ENCODE measurements at regions not wholly inside any gene's neighbourhood (a gene's known extent, or its start where the extent isn't known, plus 50 kb on each side); places are given as distances from the start of the nearest gene placed in this dataset.
"Not testable (repeated sequence)": the region's sequence is repeated elsewhere in the genome, so short reads cannot be mapped to it uniquely, and the experiment has no call there.

GRCh38 chr7:149962685-149963319 lies 89.0 kb downstream of the ATP6V0E2 start:
- not testable (repeated sequence) for H3K9ac ChIP-seq (ENCODE audit: low read depth in 1 of 3, low read length in 3 of 3); H3K4me1 ChIP-seq (ENCODE audit: control insufficient read depth in 3 of 3, insufficient read depth in 3 of 3, low read length in 3 of 3); H3K27ac ChIP-seq (ENCODE audit: low read depth, low read length); H3K36me3 ChIP-seq (ENCODE audit: control insufficient read depth in 3 of 3, insufficient read depth in 3 of 3, low read length in 3 of 3); H3K4me3 ChIP-seq (ENCODE audit: low read length in 3 of 3); H3K27me3 ChIP-seq (ENCODE audit: control insufficient read depth in 3 of 3, insufficient read depth in 3 of 3, low read length in 3 of 3); H3K9me3 ChIP-seq (ENCODE audit: control insufficient read depth in 3 of 3, low read length in 3 of 3)

GRCh38 chr7:149963985-149964384 lies 90.2 kb downstream of the ATP6V0E2 start:
- H3K9ac ChIP-seq (ENCODE audit: low read depth in 1 of 3, low read length in 3 of 3); H3K27me3 ChIP-seq (ENCODE audit: control insufficient read depth in 3 of 3, insufficient read depth in 3 of 3, low read length in 3 of 3); H3K4me3 ChIP-seq (ENCODE audit: low read length in 3 of 3); H3K9me3 ChIP-seq (ENCODE audit: control insufficient read depth in 3 of 3, low read length in 3 of 3); H3K4me1 ChIP-seq (ENCODE audit: control insufficient read depth in 3 of 3, insufficient read depth in 3 of 3, low read length in 3 of 3); H3K27ac ChIP-seq (ENCODE audit: low read depth, low read length); H3K36me3 ChIP-seq (ENCODE audit: control insufficient read depth in 3 of 3, insufficient read depth in 3 of 3, low read length in 3 of 3): not testable (repeated sequence)

- H3K9me3 ChIP-seq (ENCODE audit: control insufficient read depth in 3 of 3, low read length in 3 of 3); H3K9ac ChIP-seq (ENCODE audit: low read depth in 1 of 3, low read length in 3 of 3); H3K4me3 ChIP-seq (ENCODE audit: low read length in 3 of 3); H3K36me3 ChIP-seq (ENCODE audit: control insufficient read depth in 3 of 3, insufficient read depth in 3 of 3, low read length in 3 of 3); H3K27me3 ChIP-seq (ENCODE audit: control insufficient read depth in 3 of 3, insufficient read depth in 3 of 3, low read length in 3 of 3); H3K27ac ChIP-seq (ENCODE audit: low read depth, low read length); H3K4me1 ChIP-seq (ENCODE audit: control insufficient read depth in 3 of 3, insufficient read depth in 3 of 3, low read length in 3 of 3): not testable (repeated sequence)
These were observed 92.7 kb downstream of the ATP6V0E2 start for GRCh38 chr7:149966444-149966843.

GRCh38 chr7:149972977-149973376 lies 99.2 kb downstream of the ATP6V0E2 start:
- not testable (repeated sequence) for H3K4me1 ChIP-seq (ENCODE audit: control insufficient read depth in 3 of 3, insufficient read depth in 3 of 3, low read length in 3 of 3); H3K9ac ChIP-seq (ENCODE audit: low read depth in 1 of 3, low read length in 3 of 3); H3K9me3 ChIP-seq (ENCODE audit: control insufficient read depth in 3 of 3, low read length in 3 of 3); H3K27ac ChIP-seq (ENCODE audit: low read depth, low read length); H3K4me3 ChIP-seq (ENCODE audit: low read length in 3 of 3); H3K27me3 ChIP-seq (ENCODE audit: control insufficient read depth in 3 of 3, insufficient read depth in 3 of 3, low read length in 3 of 3); H3K36me3 ChIP-seq (ENCODE audit: control insufficient read depth in 3 of 3, insufficient read depth in 3 of 3, low read length in 3 of 3)

- H3K4me1 ChIP-seq (ENCODE audit: control insufficient read depth in 3 of 3, insufficient read depth in 3 of 3, low read length in 3 of 3); H3K27me3 ChIP-seq (ENCODE audit: control insufficient read depth in 3 of 3, insufficient read depth in 3 of 3, low read length in 3 of 3); H3K4me3 ChIP-seq (ENCODE audit: low read length in 3 of 3); H3K36me3 ChIP-seq (ENCODE audit: control insufficient read depth in 3 of 3, insufficient read depth in 3 of 3, low read length in 3 of 3); H3K9ac ChIP-seq (ENCODE audit: low read depth in 1 of 3, low read length in 3 of 3); H3K9me3 ChIP-seq (ENCODE audit: control insufficient read depth in 3 of 3, low read length in 3 of 3); H3K27ac ChIP-seq (ENCODE audit: low read depth, low read length): not testable (repeated sequence)
These were observed 99.9 kb downstream of the ATP6V0E2 start for GRCh38 chr7:149973681-149974080.

GRCh38 chr7:149975608-149976007 lies 101.8 kb downstream of the ATP6V0E2 start:
- H3K27me3 ChIP-seq (ENCODE audit: control insufficient read depth in 3 of 3, insufficient read depth in 3 of 3, low read length in 3 of 3); H3K9me3 ChIP-seq (ENCODE audit: control insufficient read depth in 3 of 3, low read length in 3 of 3); H3K4me1 ChIP-seq (ENCODE audit: control insufficient read depth in 3 of 3, insufficient read depth in 3 of 3, low read length in 3 of 3); H3K36me3 ChIP-seq (ENCODE audit: control insufficient read depth in 3 of 3, insufficient read depth in 3 of 3, low read length in 3 of 3); H3K4me3 ChIP-seq (ENCODE audit: low read length in 3 of 3); H3K9ac ChIP-seq (ENCODE audit: low read depth in 1 of 3, low read length in 3 of 3); H3K27ac ChIP-seq (ENCODE audit: low read depth, low read length): not testable (repeated sequence)

GRCh38 chr7:149978537-149978936 lies 104.8 kb downstream of the ATP6V0E2 start:
- H3K27me3 ChIP-seq (ENCODE audit: control insufficient read depth in 3 of 3, insufficient read depth in 3 of 3, low read length in 3 of 3); H3K36me3 ChIP-seq (ENCODE audit: control insufficient read depth in 3 of 3, insufficient read depth in 3 of 3, low read length in 3 of 3); H3K9ac ChIP-seq (ENCODE audit: low read depth in 1 of 3, low read length in 3 of 3); H3K9me3 ChIP-seq (ENCODE audit: control insufficient read depth in 3 of 3, low read length in 3 of 3); H3K4me3 ChIP-seq (ENCODE audit: low read length in 3 of 3); H3K27ac ChIP-seq (ENCODE audit: low read depth, low read length); H3K4me1 ChIP-seq (ENCODE audit: control insufficient read depth in 3 of 3, insufficient read depth in 3 of 3, low read length in 3 of 3): not testable (repeated sequence)

- not testable (repeated sequence) for H3K4me1 ChIP-seq (ENCODE audit: control insufficient read depth in 3 of 3, insufficient read depth in 3 of 3, low read length in 3 of 3); H3K27me3 ChIP-seq (ENCODE audit: control insufficient read depth in 3 of 3, insufficient read depth in 3 of 3, low read length in 3 of 3); H3K4me3 ChIP-seq (ENCODE audit: low read length in 3 of 3); H3K9ac ChIP-seq (ENCODE audit: low read depth in 1 of 3, low read length in 3 of 3); H3K27ac ChIP-seq (ENCODE audit: low read depth, low read length); H3K9me3 ChIP-seq (ENCODE audit: control insufficient read depth in 3 of 3, low read length in 3 of 3); H3K36me3 ChIP-seq (ENCODE audit: control insufficient read depth in 3 of 3, insufficient read depth in 3 of 3, low read length in 3 of 3)
These were observed 105.2 kb downstream of the ATP6V0E2 start for GRCh38 chr7:149978944-149979343.

GRCh38 chr7:149982537-149983112 lies 108.9 kb downstream of the ATP6V0E2 start:
- not testable (repeated sequence) for H3K27me3 ChIP-seq (ENCODE audit: control insufficient read depth in 3 of 3, insufficient read depth in 3 of 3, low read length in 3 of 3); H3K4me3 ChIP-seq (ENCODE audit: low read length in 3 of 3); H3K4me1 ChIP-seq (ENCODE audit: control insufficient read depth in 3 of 3, insufficient read depth in 3 of 3, low read length in 3 of 3); H3K9me3 ChIP-seq (ENCODE audit: control insufficient read depth in 3 of 3, low read length in 3 of 3); H3K36me3 ChIP-seq (ENCODE audit: control insufficient read depth in 3 of 3, insufficient read depth in 3 of 3, low read length in 3 of 3); H3K9ac ChIP-seq (ENCODE audit: low read depth in 1 of 3, low read length in 3 of 3); H3K27ac ChIP-seq (ENCODE audit: low read depth, low read length)

GRCh38 chr7:149986866-149987265 lies 113.1 kb downstream of the ATP6V0E2 start:
- H3K4me3 ChIP-seq (ENCODE audit: low read length in 3 of 3); H3K27ac ChIP-seq (ENCODE audit: low read depth, low read length); H3K9ac ChIP-seq (ENCODE audit: low read depth in 1 of 3, low read length in 3 of 3); H3K4me1 ChIP-seq (ENCODE audit: control insufficient read depth in 3 of 3, insufficient read depth in 3 of 3, low read length in 3 of 3); H3K9me3 ChIP-seq (ENCODE audit: control insufficient read depth in 3 of 3, low read length in 3 of 3); H3K27me3 ChIP-seq (ENCODE audit: control insufficient read depth in 3 of 3, insufficient read depth in 3 of 3, low read length in 3 of 3); H3K36me3 ChIP-seq (ENCODE audit: control insufficient read depth in 3 of 3, insufficient read depth in 3 of 3, low read length in 3 of 3): not testable (repeated sequence)
